ENCODE measurements at regions not wholly inside any gene's neighbourhood (a gene's known extent, or its start where the extent isn't known, plus 50 kb on each side); places are given as distances from the start of the nearest gene placed in this dataset.

DNA sequence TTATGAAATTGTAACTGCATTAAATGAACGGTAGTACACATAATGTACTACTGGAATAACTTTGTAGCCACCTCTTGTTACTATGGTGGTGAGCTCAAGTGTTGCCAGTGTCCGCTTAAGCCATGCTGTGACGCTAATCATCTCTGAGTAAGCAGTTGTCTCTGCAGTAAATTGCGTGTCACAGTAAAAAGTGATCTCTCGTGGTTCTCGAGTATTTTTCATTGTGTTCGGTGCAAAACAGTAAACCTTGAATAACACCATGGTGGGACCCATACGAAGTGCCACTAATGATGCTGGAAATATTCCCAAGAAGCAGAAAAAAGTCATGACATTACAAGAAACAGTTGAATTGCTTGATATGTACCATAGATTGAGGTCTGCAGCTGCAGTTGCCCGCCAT, 524.8 kb downstream of the SOX5 start:
- no peaks in the 10 kb centered on the region for H3K27me3 Mint-ChIP-seq
- H3K4me1 Mint-ChIP-seq = no peaks in the 10 kb centered on the region
- H3K36me3 Mint-ChIP-seq (ENCODE audit: low read depth) = no peaks in the 10 kb centered on the region
- CTCF ChIA-PET = no interaction called here
- no peaks in the 10 kb centered on the region for H3K9me3 Mint-ChIP-seq
- TF ChIP-seq, protein P1, sequence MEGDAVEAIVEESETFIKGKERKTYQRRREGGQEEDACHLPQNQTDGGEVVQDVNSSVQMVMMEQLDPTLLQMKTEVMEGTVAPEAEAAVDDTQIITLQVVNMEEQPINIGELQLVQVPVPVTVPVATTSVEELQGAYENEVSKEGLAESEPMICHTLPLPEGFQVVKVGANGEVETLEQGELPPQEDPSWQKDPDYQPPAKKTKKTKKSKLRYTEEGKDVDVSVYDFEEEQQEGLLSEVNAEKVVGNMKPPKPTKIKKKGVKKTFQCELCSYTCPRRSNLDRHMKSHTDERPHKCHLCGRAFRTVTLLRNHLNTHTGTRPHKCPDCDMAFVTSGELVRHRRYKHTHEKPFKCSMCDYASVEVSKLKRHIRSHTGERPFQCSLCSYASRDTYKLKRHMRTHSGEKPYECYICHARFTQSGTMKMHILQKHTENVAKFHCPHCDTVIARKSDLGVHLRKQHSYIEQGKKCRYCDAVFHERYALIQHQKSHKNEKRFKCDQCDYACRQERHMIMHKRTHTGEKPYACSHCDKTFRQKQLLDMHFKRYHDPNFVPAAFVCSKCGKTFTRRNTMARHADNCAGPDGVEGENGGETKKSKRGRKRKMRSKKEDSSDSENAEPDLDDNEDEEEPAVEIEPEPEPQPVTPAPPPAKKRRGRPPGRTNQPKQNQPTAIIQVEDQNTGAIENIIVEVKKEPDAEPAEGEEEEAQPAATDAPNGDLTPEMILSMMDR (IDR thresholded peaks at IDR 0.05) = no peak
- H3K4me3 Mint-ChIP-seq = no peak overlapping the region
- DNase-seq = no peak
- intact Hi-C loops (cut with micrococcal nuclease) = no loop called here
- no peak for ATAC-seq (ENCODE audit: low read depth)
- POLR2A ChIA-PET = no interaction called here
- H3K27ac Mint-ChIP-seq = no peak overlapping the region

DNA sequence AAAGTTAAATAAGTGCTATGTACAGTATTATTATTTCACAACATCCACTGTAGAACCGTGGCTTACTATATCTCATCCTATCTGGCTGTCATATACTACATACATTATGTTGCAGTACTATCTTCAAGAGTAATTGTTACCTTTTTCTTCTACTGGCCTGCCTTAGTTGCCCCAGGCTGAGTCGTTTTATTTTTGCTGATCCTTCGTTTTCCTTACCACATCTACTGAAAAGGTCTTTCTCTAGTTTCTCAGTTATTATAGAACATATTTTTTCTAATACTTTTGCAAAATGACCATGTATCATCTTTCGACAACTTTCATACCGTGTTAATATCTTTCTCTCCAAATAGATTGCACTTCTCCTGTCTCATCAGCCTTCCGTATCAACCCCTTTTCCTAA, 523.1 kb downstream of the SOX5 start:
- CTCF ChIA-PET = no interaction called here
- Mint-ChIP-seq H3K27ac (no peak overlapping the region), H3K27me3 (no peaks in the 10 kb centered on the region), H3K4me3 (no peak overlapping the region), H3K4me1 (no peaks in the 10 kb centered on the region), H3K36me3 (ENCODE audit: low read depth) (no peaks in the 10 kb centered on the region), H3K9me3 (no peaks in the 10 kb centered on the region)
- ATAC-seq (ENCODE audit: low read depth) (no peak), DNase-seq (no peak)
- intact Hi-C loops (cut with micrococcal nuclease) = no loop called here
- POLR2A ChIA-PET = no interaction called here
- TF ChIP-seq, protein P1 (IDR thresholded peaks at IDR 0.05) = no peak

DNA sequence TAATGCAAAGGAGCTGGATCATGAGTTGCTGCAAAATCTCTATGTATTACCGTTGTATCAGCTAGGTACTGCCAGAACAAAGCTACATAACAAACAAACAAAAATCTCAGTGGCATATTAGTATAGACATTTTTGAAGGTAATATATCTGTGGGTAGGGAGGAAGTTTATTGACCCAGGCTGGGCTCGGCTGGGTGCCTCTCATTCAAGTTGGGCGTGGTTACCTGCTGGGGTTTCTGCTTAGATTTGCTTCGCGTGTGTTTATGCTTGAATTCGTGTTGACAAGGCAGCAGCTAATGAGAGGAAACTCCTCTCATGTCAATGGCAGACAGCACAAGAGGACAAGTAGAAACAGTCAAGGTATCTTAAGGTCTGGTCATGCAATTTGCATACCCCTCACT, 520.7 kb downstream of the SOX5 start:
- Mint-ChIP-seq H3K27ac (no peak overlapping the region), H3K4me3 (no peak overlapping the region), H3K27me3 (no peaks in the 10 kb centered on the region), H3K9me3 (no peaks in the 10 kb centered on the region), H3K4me1 (no peaks in the 10 kb centered on the region), H3K36me3 (ENCODE audit: low read depth) (no peaks in the 10 kb centered on the region)
- DNase-seq = no peak
- intact Hi-C loops (cut with micrococcal nuclease) = no loop called here
- CTCF ChIA-PET = no interaction called here
- no peak for ATAC-seq (ENCODE audit: low read depth)
- TF ChIP-seq, protein P1 (IDR thresholded peaks at IDR 0.05) = no peak
- POLR2A ChIA-PET = no interaction called here

DNA sequence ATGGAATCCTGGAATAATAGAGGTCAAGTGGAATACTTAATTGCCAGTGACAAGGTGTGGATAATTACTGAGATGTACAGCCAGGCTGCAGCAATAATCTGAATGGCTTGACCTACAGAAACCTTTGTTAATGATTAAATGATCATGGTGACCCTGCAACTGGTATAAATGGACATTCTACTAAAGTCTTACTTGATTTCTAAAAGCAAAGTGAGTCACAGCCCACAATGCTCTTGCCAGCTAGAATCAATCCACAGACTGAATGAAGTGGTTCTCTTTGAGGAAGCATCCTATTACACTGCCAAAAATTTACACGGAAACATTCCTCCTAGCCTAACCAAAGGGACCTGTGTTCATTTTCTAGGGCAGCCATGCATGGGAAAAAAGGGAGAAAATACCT, 518.5 kb downstream of the SOX5 start:
- Mint-ChIP-seq H3K4me3 (no peak overlapping the region), H3K4me1 (no peaks in the 10 kb centered on the region), H3K36me3 (ENCODE audit: low read depth) (no peaks in the 10 kb centered on the region), H3K9me3 (no peaks in the 10 kb centered on the region), H3K27me3 (no peaks in the 10 kb centered on the region), H3K27ac (no peak overlapping the region)
- ATAC-seq (ENCODE audit: low read depth) (no peak), DNase-seq (no peak)
- intact Hi-C loops (cut with micrococcal nuclease) = no loop called here
- POLR2A ChIA-PET = no interaction called here
- CTCF ChIA-PET = no interaction called here
- TF ChIP-seq, protein P1 (IDR thresholded peaks at IDR 0.05) = no peak

DNA sequence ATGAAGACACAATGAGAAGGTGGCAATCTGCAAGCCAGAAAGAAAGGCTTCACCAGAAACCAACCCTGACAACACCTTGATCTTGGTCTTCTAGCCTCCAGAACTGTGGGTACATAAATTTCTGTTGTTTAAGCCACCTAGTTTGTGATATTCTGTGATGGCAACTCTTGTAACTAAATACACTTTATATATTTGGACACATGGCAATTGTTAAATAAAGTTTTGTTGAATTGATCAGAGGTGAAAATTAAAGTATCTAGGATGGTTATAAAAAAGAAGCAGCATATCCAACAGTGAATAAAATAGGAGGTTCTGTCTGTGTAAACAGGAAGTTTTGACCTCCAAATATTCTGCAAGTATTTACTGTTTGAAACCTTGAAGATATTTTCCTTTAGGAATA, 516.3 kb downstream of the SOX5 start:
- intact Hi-C loops (cut with micrococcal nuclease) = no loop called here
- H3K4me3 Mint-ChIP-seq = no peak overlapping the region

More for the DNA sequence above, 516.3 kb downstream of the SOX5 start:
- CTCF ChIA-PET = no interaction called here
- Mint-ChIP-seq H3K27ac (no peak overlapping the region), H3K4me1 (no peaks in the 10 kb centered on the region), H3K27me3 (no peaks in the 10 kb centered on the region), H3K9me3 (no peaks in the 10 kb centered on the region), H3K36me3 (ENCODE audit: low read depth) (no peaks in the 10 kb centered on the region)
- TF ChIP-seq, protein P1 (IDR thresholded peaks at IDR 0.05) = no peak
- ATAC-seq (ENCODE audit: low read depth) (no peak), DNase-seq (no peak)
- POLR2A ChIA-PET = no interaction called here
